ENCODE measurements at regions not wholly inside any gene's neighbourhood (a gene's known extent, or its start where the extent isn't known, plus 50 kb on each side); places are given as distances from the start of the nearest gene placed in this dataset.

GRCh38 chr4:18508786-18509185 is 487.2 kb upstream of the LCORL start:
- BruUV-seq (replicated peaks) = no TSS peak
- POLR2A ChIA-PET = no interaction called here
- Histone ChIP-seq H3K9ac (replicated peaks; ENCODE audit: extremely low read depth, insufficient read depth, low read length) (no peak overlapping the region), H4K20me1 (replicated peaks; ENCODE audit: control insufficient read depth, extremely low read depth, insufficient read depth, low read length) (no peaks in the 10 kb centered on the region), H3K9me3 (replicated peaks; ENCODE audit: control insufficient read depth, insufficient read depth, low read length) (no peaks in the 10 kb centered on the region), H3K79me2 (ENCODE audit: control insufficient read depth, insufficient read depth, low read length) (no peaks in the 10 kb centered on the region), H3K4me3 (replicated peaks in 1 of 3; ENCODE audit: insufficient read depth in 1 of 3, low read depth in 1 of 3, low read length in 3 of 3) (no peak overlapping the region), H3K9me1 (replicated peaks; ENCODE audit: control insufficient read depth, extremely low read depth, insufficient read depth, low read length) (no peaks in the 10 kb centered on the region), H3K4me2 (ENCODE audit: insufficient read depth, low read length) (no peak overlapping the region), H2AFZ (ENCODE audit: low read depth, low read length) (no peak overlapping the region), H3K27me3 (ENCODE audit: control insufficient read depth in 2 of 2, insufficient read depth in 2 of 2, low read length in 2 of 2) (no peaks in the 10 kb centered on the region), H3K27ac (ENCODE audit: insufficient read depth, low read depth, low read length) (no peak overlapping the region), H3K4me1 (ENCODE audit: control insufficient read depth, extremely low read depth, insufficient read depth, low read length) (no peaks in the 10 kb centered on the region), H3K36me3 (ENCODE audit: control insufficient read depth in 2 of 2, extremely low read depth in 1 of 2, insufficient read depth in 2 of 2, low read length in 2 of 2) (no peaks in the 10 kb centered on the region)
- FAIRE-seq (no peak), DNase-seq (ENCODE audit: low read depth, low spot score) (no peak)
- TF ChIP-seq POLR2A (IDR thresholded peaks at IDR 0.05; ENCODE audit: low read depth, low read length) = no peak
- TF ChIP-seq MYC (IDR thresholded peaks at IDR 0.05; ENCODE audit: low read depth, low read length) = no peak
- TF ChIP-seq POLR2AphosphoS5 (IDR thresholded peaks at IDR 0.05; ENCODE audit: insufficient read depth, low read depth, low read length) = no peak
- no peak for TF ChIP-seq FOS (IDR thresholded peaks at IDR 0.05; ENCODE audit: borderline replicate concordance, insufficient read depth, low read length)
- no peak for TF ChIP-seq CTCF (IDR thresholded peaks at IDR 0.05; ENCODE audit: extremely low read depth in 1 of 2, insufficient read depth in 1 of 2, low read depth in 1 of 2, low read length in 2 of 2)
- no peak for TF ChIP-seq JUN (IDR thresholded peaks at IDR 0.05; ENCODE audit: borderline replicate concordance, insufficient read depth, insufficient read length, low read depth)
- CTCF ChIA-PET = interaction anchor here (1.2 kb wide), 1 partner anchor 10 kb away, joined by 5 read pairs; no protein-coding TSS in a partner anchor
- dilution Hi-C loops (cut with MboI; ENCODE audit: extremely low pct_ligation_motif_present, low sequenced_read_pairs) (no loop called here), intact Hi-C loops (cut with micrococcal nuclease) (no loop called here)

- dilution Hi-C loops (cut with MboI; ENCODE audit: extremely low pct_ligation_motif_present, low sequenced_read_pairs) (no loop called here), intact Hi-C loops (cut with micrococcal nuclease) (no loop called here)
- H3K9me1 ChIP-seq (replicated peaks; ENCODE audit: control insufficient read depth, extremely low read depth, insufficient read depth, low read length) = no peaks in the 10 kb centered on the region
- no peak overlapping the region for H3K9ac ChIP-seq (replicated peaks; ENCODE audit: extremely low read depth, insufficient read depth, low read length)
- no peaks in the 10 kb centered on the region for H3K27me3 ChIP-seq (ENCODE audit: control insufficient read depth in 2 of 2, insufficient read depth in 2 of 2, low read length in 2 of 2)
- H3K79me2 ChIP-seq (ENCODE audit: control insufficient read depth, insufficient read depth, low read length) = no peaks in the 10 kb centered on the region
- H3K36me3 ChIP-seq (ENCODE audit: control insufficient read depth in 2 of 2, extremely low read depth in 1 of 2, insufficient read depth in 2 of 2, low read length in 2 of 2) = no peaks in the 10 kb centered on the region
- H3K4me1 ChIP-seq (ENCODE audit: control insufficient read depth, extremely low read depth, insufficient read depth, low read length) = no peaks in the 10 kb centered on the region
- ChIA-PET CTCF (no interaction called here), POLR2A (no interaction called here)
- no peak for TF ChIP-seq EZH2 (IDR thresholded peaks at IDR 0.05; ENCODE audit: borderline replicate concordance, low read depth, low read length, severe bottlenecking)
- no peak for TF ChIP-seq GATA2 (IDR thresholded peaks at IDR 0.05; ENCODE audit: insufficient read depth, insufficient read length, low read depth, low read length)
- no peak for TF ChIP-seq POLR2A (IDR thresholded peaks at IDR 0.05; ENCODE audit: low read depth, low read length)
- no peak for TF ChIP-seq CTCF (IDR thresholded peaks at IDR 0.05; ENCODE audit: extremely low read depth in 1 of 2, insufficient read depth in 1 of 2, low read depth in 1 of 2, low read length in 2 of 2)
- no peak for TF ChIP-seq FOS (IDR thresholded peaks at IDR 0.05; ENCODE audit: borderline replicate concordance, insufficient read depth, low read length)
- no peak for TF ChIP-seq MAX (IDR thresholded peaks at IDR 0.05; ENCODE audit: insufficient read depth, insufficient read length)
- TF ChIP-seq JUN (IDR thresholded peaks at IDR 0.05; ENCODE audit: borderline replicate concordance, insufficient read depth, insufficient read length, low read depth) = no peak
- TF ChIP-seq MYC (IDR thresholded peaks at IDR 0.05; ENCODE audit: low read depth, low read length) = no peak
- TF ChIP-seq POLR2AphosphoS5 (IDR thresholded peaks at IDR 0.05; ENCODE audit: insufficient read depth, low read depth, low read length) = no peak
- DNase-seq (ENCODE audit: low read depth, low spot score) (no peak), FAIRE-seq (no peak)
- H4K20me1 ChIP-seq (replicated peaks; ENCODE audit: control insufficient read depth, extremely low read depth, insufficient read depth, low read length) = no peaks in the 10 kb centered on the region
- H2AFZ ChIP-seq (ENCODE audit: low read depth, low read length) = no peak overlapping the region
- H3K4me2 ChIP-seq (ENCODE audit: insufficient read depth, low read length) = no peak overlapping the region
- H3K9me3 ChIP-seq (replicated peaks; ENCODE audit: control insufficient read depth, insufficient read depth, low read length) = no peaks in the 10 kb centered on the region
- no peak overlapping the region for H3K27ac ChIP-seq (ENCODE audit: insufficient read depth, low read depth, low read length)
- no TSS peak for BruUV-seq (replicated peaks)
- H3K4me3 ChIP-seq (replicated peaks in 1 of 3; ENCODE audit: insufficient read depth in 1 of 3, low read depth in 1 of 3, low read length in 3 of 3) = no peak overlapping the region
Observed at GRCh38 chr4:18480928-18481327, 459.4 kb upstream of the LCORL start.

All from endothelial cell of umbilical vein (primary cell).